ENCODE measurements at regions not wholly inside any gene's neighbourhood (a gene's known extent, or its start where the extent isn't known, plus 50 kb on each side); places are given as distances from the start of the nearest gene placed in this dataset.

DNA sequence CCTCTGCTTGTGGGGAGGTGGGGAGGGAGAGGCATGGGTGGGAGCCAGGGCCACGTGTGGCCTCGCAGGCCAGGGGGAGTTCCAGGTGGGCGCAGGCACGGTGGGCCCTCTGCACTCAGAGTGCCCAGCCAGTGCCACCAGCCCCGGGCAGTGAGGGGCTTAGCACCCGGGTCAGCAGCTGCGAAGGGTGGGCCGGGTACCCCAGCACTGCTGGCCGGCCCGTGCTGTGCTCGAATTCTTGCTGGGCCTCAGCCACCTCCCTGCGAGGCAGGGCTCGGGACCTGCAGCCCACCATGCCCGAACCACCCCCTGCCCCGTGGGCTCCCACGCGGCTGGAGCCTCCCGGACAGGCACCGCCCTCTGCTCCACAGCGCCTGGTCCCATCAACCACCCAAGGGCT is 1277.2 kb downstream of the JRKL start:
- Histone ChIP-seq H3K36me3 (ENCODE audit: control insufficient read depth in 2 of 2, insufficient read depth in 2 of 2, low read length in 1 of 2) (no peaks in the 10 kb centered on the region), H4K20me1 (ENCODE audit: control insufficient read depth, insufficient read depth) (no peaks in the 10 kb centered on the region), H3K4me2 (ENCODE audit: control insufficient read depth, insufficient read depth) (no peak overlapping the region), H3K4me3 (no peak overlapping the region), H3K9ac (ENCODE audit: control insufficient read depth, insufficient read depth, low read length) (no peak overlapping the region), H3K79me2 (ENCODE audit: control insufficient read depth, insufficient read depth, low read length) (no peaks in the 10 kb centered on the region), H3K27me3 (replicated peaks in 1 of 2; ENCODE audit: control insufficient read depth in 2 of 2, insufficient read depth in 2 of 2, low read length in 1 of 2) (no peaks in the 10 kb centered on the region), H3K9me3 (replicated peaks; ENCODE audit: control insufficient read depth, insufficient read depth, low read length) (no peaks in the 10 kb centered on the region; the same call in 2 of the 3 replicates), H2AFZ (ENCODE audit: control insufficient read depth, low read depth, low read length) (no peak overlapping the region), H3K4me1 (ENCODE audit: control insufficient read depth, insufficient read depth, low read length) (no peaks in the 10 kb centered on the region), H3K27ac (ENCODE audit: control insufficient read depth, insufficient read depth) (no peak overlapping the region)
- DNase-seq (ENCODE audit: low read depth, low spot score): no peak
- FAIRE-seq: no peak
- no peak for ATAC-seq
- SMC1A ChIA-PET (ENCODE audit: uncharacterized antibody, unreplicated experiment): no interaction called here
- intact Hi-C loops (cut with micrococcal nuclease; ENCODE audit: unreplicated experiment): no loop called here
- in situ Hi-C loops (cut with MboI): no loop called here
- CTCF ChIA-PET: no interaction called here
- POLR2A ChIA-PET: no interaction called here
- TF ChIP-seq ZNF217 (IDR thresholded peaks at IDR 0.05): no peak
- TF ChIP-seq SP1 (IDR thresholded peaks at IDR 0.05; ENCODE audit: low read depth, low read length): no peak
- TF ChIP-seq IKZF1 (conservative IDR thresholded peaks at IDR 0.05): no peak
- TF ChIP-seq POLR2A (IDR thresholded peaks at IDR 0.05; ENCODE audit: low read depth, low read length): no peak
- no peak for TF ChIP-seq HDAC6 (IDR thresholded peaks at IDR 0.05; ENCODE audit: unreplicated experiment)
- no peak for TF ChIP-seq NR2C2 (IDR thresholded peaks at IDR 0.05; ENCODE audit: borderline replicate concordance, control insufficient read depth, insufficient read length, low read depth)
- no peak for TF ChIP-seq FOS (IDR thresholded peaks at IDR 0.05; ENCODE audit: borderline replicate concordance, extremely low read depth, insufficient read length)
- no peak for TF ChIP-seq CHD1 (IDR thresholded peaks at IDR 0.05; ENCODE audit: low read depth, low read length)
- WGBS (ENCODE audit: insufficient coverage, insufficient replicate concordance, low lambda C conversion rate, missing lambda C conversion rate): 51% methylated on average over 18 of the region's 20 CpGs
- RAD21 ChIA-PET (ENCODE audit: unreplicated experiment): no interaction called here
- BruUV-seq (replicated peaks): no TSS peak

GRCh38 chr11:97683733-97684132 is 1293.9 kb downstream of the JRKL start:
- ChIA-PET SMC1A (ENCODE audit: uncharacterized antibody, unreplicated experiment) (no interaction called here), RAD21 (ENCODE audit: unreplicated experiment) (no interaction called here), POLR2A (no interaction called here), CTCF (no interaction called here)
- DNase-seq (ENCODE audit: low read depth, low spot score) (no peak), FAIRE-seq (no peak), ATAC-seq (peak; percentile 82)
- Histone ChIP-seq H3K4me1 (ENCODE audit: control insufficient read depth, insufficient read depth, low read length) (no peaks in the 10 kb centered on the region), H3K9ac (ENCODE audit: control insufficient read depth, insufficient read depth, low read length) (no peak overlapping the region), H3K4me2 (ENCODE audit: control insufficient read depth, insufficient read depth) (no peak overlapping the region), H2AFZ (ENCODE audit: control insufficient read depth, low read depth, low read length) (no peak overlapping the region), H3K9me3 (replicated peaks; ENCODE audit: control insufficient read depth, insufficient read depth, low read length) (no peaks in the 10 kb centered on the region), H3K4me3 (no peak overlapping the region), H4K20me1 (ENCODE audit: control insufficient read depth, insufficient read depth) (no peaks in the 10 kb centered on the region), H3K27ac (ENCODE audit: control insufficient read depth, insufficient read depth) (no peak overlapping the region), H3K36me3 (ENCODE audit: control insufficient read depth in 2 of 2, insufficient read depth in 2 of 2, low read length in 1 of 2) (no peaks in the 10 kb centered on the region), H3K27me3 (replicated peaks in 1 of 2; ENCODE audit: control insufficient read depth in 2 of 2, insufficient read depth in 2 of 2, low read length in 1 of 2) (no peaks in the 10 kb centered on the region), H3K79me2 (ENCODE audit: control insufficient read depth, insufficient read depth, low read length) (no peaks in the 10 kb centered on the region)
- intact Hi-C loops (cut with micrococcal nuclease; ENCODE audit: unreplicated experiment): no loop called here
- no TSS peak for BruUV-seq (replicated peaks)
- in situ Hi-C loops (cut with MboI): no loop called here
- WGBS (ENCODE audit: insufficient coverage, insufficient replicate concordance, low lambda C conversion rate, missing lambda C conversion rate): 21% methylated on average over 2 of the region's 2 CpGs
- TF ChIP-seq ELK1 (IDR thresholded peaks at IDR 0.05; ENCODE audit: low read depth, low read length): no peak
- TF ChIP-seq TAF1 (IDR thresholded peaks at IDR 0.05; ENCODE audit: borderline replicate concordance, low read depth, low read length): no peak
- no peak for TF ChIP-seq POLR2AphosphoS5 (IDR thresholded peaks at IDR 0.05; ENCODE audit: low read length)
- no peak for TF ChIP-seq ZNF622 (IDR thresholded peaks at IDR 0.05)
- TF ChIP-seq IRF5 (IDR thresholded peaks at IDR 0.05; ENCODE audit: borderline replicate concordance): no peak
- TF ChIP-seq SREBF2 (IDR thresholded peaks at IDR 0.05; ENCODE audit: low read length): no peak
- TF ChIP-seq PKNOX1 (IDR thresholded peaks at IDR 0.05): no peak
- TF ChIP-seq, protein P1, sequence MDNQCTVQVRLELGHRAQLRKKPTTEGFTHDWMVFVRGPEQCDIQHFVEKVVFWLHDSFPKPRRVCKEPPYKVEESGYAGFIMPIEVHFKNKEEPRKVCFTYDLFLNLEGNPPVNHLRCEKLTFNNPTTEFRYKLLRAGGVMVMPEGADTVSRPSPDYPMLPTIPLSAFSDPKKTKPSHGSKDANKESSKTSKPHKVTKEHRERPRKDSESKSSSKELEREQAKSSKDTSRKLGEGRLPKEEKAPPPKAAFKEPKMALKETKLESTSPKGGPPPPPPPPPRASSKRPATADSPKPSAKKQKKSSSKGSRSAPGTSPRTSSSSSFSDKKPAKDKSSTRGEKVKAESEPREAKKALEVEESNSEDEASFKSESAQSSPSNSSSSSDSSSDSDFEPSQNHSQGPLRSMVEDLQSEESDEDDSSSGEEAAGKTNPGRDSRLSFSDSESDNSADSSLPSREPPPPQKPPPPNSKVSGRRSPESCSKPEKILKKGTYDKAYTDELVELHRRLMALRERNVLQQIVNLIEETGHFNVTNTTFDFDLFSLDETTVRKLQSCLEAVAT (IDR thresholded peaks at IDR 0.05): no peak

Data from GM12878 (cell line).